BLaER1 (cell line): ENCODE measurements at regions not wholly inside any gene's neighbourhood (a gene's known extent, or its start where the extent isn't known, plus 50 kb on each side); places are given as distances from the start of the nearest gene placed in this dataset.

Experiments used
- H3K27ac ChIP-seq: shearing (Covaris generic); formaldehyde crosslinking; 2 replicates; pipeline ENCODE4 v1.8.1; 2022
- H3K27me3 ChIP-seq: shearing (Covaris generic); formaldehyde crosslinking; 2 replicates; pipeline ENCODE4 v1.8.1; 2022
- H3K36me3 ChIP-seq: shearing (Covaris generic); formaldehyde crosslinking; 2 replicates; pipeline ENCODE4 v1.8.1; 2022
- H3K4me1 ChIP-seq: shearing (Covaris generic); formaldehyde crosslinking; 2 replicates; pipeline ENCODE4 v1.8.1; 2022
- H3K4me2 ChIP-seq: shearing (Covaris generic); formaldehyde crosslinking; 2 replicates; pipeline ENCODE4 v1.8.1; 2022
- H3K4me3 ChIP-seq: shearing (Covaris generic); formaldehyde crosslinking; 2 replicates; pipeline ENCODE4 v1.8.1; 2022
- H3K9ac ChIP-seq: shearing (Covaris generic); formaldehyde crosslinking; 2 replicates; pipeline ENCODE4 v1.8.1; 2022
- H3K9me3 ChIP-seq: shearing (Covaris generic); formaldehyde crosslinking; 2 replicates; pipeline ENCODE4 v1.8.1; 2022
- H4K20me1 ChIP-seq: shearing (Covaris generic); formaldehyde crosslinking; 2 replicates; pipeline ENCODE4 v1.8.1; 2022
- Cebpa-rat ChIP-seq: shearing (Covaris generic); IDR thresholded peaks from 2 replicates; pipeline ENCODE4 v1.8.1; 2022

DNA sequence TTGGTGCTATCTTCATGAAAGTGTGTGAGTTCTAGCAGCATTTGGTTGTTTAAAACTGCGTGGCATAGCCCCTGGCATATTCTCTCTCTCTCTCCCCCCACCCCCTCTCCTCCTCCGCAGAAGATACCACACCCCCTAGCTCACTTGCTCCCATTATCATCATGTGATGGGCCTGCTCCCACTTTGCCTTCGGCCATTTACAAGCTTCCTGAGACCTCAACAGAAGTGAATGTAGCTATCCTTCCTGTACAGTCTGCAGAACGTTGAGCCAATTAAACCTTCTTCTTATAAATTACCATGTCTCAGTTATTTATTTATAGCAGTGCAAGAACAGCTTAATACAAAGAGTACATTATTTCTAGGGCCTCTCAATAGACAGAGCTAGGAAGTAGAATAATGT, 1032.5 kb upstream of the CADM2 start:
- Histone ChIP-seq H3K4me1 (no peaks in the 10 kb centered on the region), H3K4me3 (no peak overlapping the region), H3K27me3 (no peaks in the 10 kb centered on the region), H3K9me3 (peaks cover 33% of the 10 kb centered on the region), H3K27ac (no peak overlapping the region), H4K20me1 (no peaks in the 10 kb centered on the region), H3K36me3 (no peaks in the 10 kb centered on the region), H3K9ac (no peak overlapping the region), H3K4me2 (no peak overlapping the region)
- no peak for TF ChIP-seq Cebpa-rat

DNA sequence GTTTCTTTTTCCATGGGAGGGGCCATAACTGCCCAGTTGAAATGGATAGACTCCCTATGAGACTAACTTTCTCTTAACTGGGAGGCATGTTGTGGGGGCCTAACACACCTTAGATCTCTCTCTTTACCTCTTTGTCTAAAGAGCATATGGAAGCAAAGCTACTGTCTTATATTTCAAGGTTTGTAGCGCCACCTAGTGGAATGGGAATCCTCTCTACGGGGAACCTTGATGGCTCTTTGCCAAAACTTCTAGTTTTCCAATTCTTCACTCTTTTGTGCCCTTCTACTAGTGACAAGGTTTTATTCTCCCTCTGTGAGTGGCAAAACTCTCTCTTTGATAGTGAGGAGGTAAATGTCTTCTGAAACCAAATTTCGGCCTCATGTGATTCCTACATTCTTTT, 1030.4 kb upstream of the CADM2 start:
- H3K4me3 ChIP-seq: no peak overlapping the region
- TF ChIP-seq Cebpa-rat: no peak
- peaks cover 33% of the 10 kb centered on the region for H3K9me3 ChIP-seq
- H3K27ac ChIP-seq: no peak overlapping the region
- no peaks in the 10 kb centered on the region for H3K27me3 ChIP-seq
- no peak overlapping the region for H3K9ac ChIP-seq
- H3K36me3 ChIP-seq: no peaks in the 10 kb centered on the region
- no peak overlapping the region for H3K4me2 ChIP-seq
- H3K4me1 ChIP-seq: no peaks in the 10 kb centered on the region
- H4K20me1 ChIP-seq: no peaks in the 10 kb centered on the region

DNA sequence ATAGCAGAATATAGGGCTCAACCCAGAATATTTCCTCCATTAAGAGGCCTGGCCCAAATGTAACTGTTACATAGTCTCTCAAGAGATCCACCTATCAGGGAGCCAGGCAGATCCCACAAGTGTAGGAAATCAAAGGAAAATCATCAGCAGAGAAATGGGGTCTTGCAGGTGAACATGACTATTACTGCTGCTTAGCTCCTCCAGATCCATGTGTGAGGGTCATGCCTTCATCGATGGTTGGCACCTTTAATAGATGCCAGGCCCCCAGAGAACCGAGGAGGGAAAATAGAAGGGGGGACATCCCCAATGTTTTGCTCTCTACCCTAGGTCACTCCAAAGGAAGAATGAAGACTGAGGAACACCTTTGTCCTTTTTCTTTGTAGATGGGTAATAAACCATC, 1029.9 kb upstream of the CADM2 start:
- Histone ChIP-seq H3K27ac (no peak overlapping the region), H4K20me1 (no peaks in the 10 kb centered on the region), H3K9me3 (peaks cover 33% of the 10 kb centered on the region), H3K27me3 (no peaks in the 10 kb centered on the region), H3K9ac (no peak overlapping the region), H3K4me3 (no peak overlapping the region; the same call in 1 of the 2 replicates), H3K4me2 (no peak overlapping the region), H3K36me3 (no peaks in the 10 kb centered on the region), H3K4me1 (no peaks in the 10 kb centered on the region)
- no peak for TF ChIP-seq Cebpa-rat

DNA sequence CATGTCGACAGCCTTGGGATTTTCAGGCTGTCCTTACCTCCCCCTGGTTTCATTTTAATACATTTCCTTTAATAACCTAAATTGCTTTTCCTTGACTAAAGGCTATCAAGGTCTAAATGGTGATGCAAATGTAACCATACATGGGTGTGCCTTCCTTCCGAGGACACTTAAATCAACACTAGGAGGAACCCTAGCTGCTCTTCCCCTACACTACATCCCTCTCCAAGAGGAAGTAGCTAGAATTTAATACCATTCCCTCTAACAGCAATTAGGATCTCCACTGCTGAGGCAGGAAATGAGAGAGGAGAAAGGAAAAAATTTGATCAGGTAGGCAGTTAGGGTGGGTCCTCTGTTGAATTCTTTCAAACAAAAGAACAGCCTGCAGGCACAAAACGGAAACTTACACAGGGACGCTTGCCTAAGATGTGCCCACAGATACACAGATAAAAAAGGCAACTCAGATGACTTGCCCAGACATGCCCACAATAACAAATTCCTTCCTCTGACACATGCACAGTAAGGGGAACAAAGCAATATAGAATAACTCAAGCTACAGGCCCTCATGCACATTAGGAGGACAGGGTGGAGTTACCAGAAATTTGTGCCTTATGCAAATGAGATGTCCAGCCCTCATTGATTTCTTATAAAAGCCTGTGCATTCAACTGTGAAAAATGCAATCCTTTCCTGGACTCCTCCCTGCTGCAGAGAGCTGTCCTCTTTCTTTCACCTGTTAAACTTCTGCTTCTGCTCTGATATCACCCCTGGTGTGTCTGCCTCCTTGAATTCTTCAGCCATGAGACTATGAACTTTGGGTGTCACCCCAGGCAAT, 1024.4 kb upstream of the CADM2 start:
- peak overlapping the region; percentile 34; the same call in 1 of the 2 replicates for H3K4me2 ChIP-seq
- TF ChIP-seq Cebpa-rat: no peak
- no peak overlapping the region for H3K4me3 ChIP-seq
- no peaks in the 10 kb centered on the region for H3K36me3 ChIP-seq
- H3K27ac ChIP-seq: peak overlapping the region; percentile 55
- peaks cover 10% of the 10 kb centered on the region; the same call in 1 of the 2 replicates for H3K4me1 ChIP-seq
- no peaks in the 10 kb centered on the region for H3K27me3 ChIP-seq
- no peaks in the 10 kb centered on the region for H4K20me1 ChIP-seq
- peaks cover 13% of the 10 kb centered on the region for H3K9me3 ChIP-seq
- no peak overlapping the region for H3K9ac ChIP-seq

DNA sequence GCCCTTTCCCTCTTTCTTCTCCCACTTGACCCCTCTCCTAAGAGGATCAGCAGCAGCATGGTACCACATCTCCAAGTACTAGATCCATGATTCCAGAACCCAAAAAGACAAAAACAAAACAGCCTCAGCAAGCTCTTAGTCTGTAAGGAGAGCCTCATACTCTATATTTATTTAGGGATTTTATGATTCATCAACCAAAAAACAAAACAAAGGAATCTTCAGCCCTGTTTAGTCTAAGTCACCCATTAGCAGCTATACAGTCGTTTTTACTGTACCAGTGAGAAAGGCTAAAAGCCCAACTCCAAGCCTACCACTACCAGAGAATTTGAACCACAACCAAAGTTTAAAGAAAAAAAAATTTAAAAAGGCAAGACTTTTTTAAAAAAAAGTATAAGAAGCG, 1020.3 kb upstream of the CADM2 start:
- peaks cover 10% of the 10 kb centered on the region; the same call in 1 of the 2 replicates for H3K4me1 ChIP-seq

DNA sequence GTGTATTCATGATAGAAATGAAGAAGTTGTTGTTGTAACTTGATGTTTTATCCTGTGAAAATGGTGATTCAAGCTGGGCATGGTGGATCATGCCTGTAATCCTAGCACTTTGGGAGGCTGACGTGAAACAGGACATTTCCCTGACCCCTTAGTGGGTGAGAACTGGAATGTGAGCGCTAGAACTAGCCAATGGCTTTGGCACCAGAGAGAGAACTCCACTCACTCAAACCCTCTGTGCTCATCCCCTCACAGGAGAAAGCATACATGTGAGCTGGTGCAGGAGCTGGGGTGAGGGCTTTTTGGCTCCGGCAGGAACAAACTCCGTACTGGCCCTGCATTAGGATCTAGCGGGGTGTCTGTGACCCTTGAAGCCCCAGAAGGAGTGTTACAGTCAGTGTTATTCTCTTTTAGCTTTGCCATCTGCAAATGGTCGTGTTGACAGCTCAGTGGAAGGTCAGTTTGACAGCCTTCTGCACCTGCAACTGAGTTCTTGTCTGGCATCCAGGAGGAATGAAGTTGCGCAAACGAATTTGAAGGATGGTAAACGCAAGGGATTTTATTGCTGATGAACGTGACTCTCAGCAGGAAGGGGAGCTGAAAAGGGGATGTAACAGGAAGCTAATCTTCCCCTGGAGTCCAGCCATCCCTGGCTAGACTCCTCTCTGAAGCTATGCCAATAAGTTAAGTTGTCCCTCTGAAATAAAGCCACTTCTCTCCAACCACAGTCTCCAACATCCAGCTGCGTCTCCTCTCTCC, 1016.6 kb upstream of the CADM2 start:
- no peaks in the 10 kb centered on the region for H3K36me3 ChIP-seq
- no peak overlapping the region for H3K4me2 ChIP-seq
- H3K27me3 ChIP-seq: no peaks in the 10 kb centered on the region
- H4K20me1 ChIP-seq: no peaks in the 10 kb centered on the region
- H3K27ac ChIP-seq: no peak overlapping the region
- no peak overlapping the region for H3K4me3 ChIP-seq
- no peak for TF ChIP-seq Cebpa-rat
- H3K4me1 ChIP-seq: no peaks in the 10 kb centered on the region
- no peaks in the 10 kb centered on the region for H3K9me3 ChIP-seq
- no peak overlapping the region for H3K9ac ChIP-seq

More for the DNA sequence above, 1020.3 kb upstream of the CADM2 start:
- Histone ChIP-seq H3K9ac (no peak overlapping the region), H3K27ac (no peak overlapping the region), H3K36me3 (no peaks in the 10 kb centered on the region), H3K4me3 (no peak overlapping the region), H3K27me3 (no peaks in the 10 kb centered on the region), H4K20me1 (no peaks in the 10 kb centered on the region), H3K4me2 (no peak overlapping the region), H3K9me3 (no peaks in the 10 kb centered on the region)
- TF ChIP-seq Cebpa-rat: no peak

DNA sequence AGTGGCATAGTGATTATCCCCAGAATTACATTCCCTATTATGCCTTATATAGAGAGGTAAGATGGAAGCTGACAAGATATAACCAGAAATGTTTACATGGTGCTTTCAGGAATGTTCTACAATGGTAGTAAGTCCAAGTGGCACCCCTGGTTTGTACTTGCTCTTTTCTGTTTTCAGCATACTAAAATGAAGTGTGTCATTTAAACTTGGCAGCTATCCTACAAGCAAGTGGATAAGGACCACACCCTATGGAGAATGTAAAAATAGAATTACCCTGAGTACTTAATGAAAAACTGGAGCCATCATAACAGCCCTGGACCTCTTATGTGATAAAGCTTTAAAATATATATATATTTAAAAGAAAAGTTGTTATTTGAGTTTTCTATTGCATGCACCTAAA, 1012.7 kb upstream of the CADM2 start:
- no peak for TF ChIP-seq Cebpa-rat
- no peaks in the 10 kb centered on the region for H4K20me1 ChIP-seq
- H3K9me3 ChIP-seq: no peaks in the 10 kb centered on the region
- no peaks in the 10 kb centered on the region for H3K4me1 ChIP-seq
- H3K27ac ChIP-seq: no peak overlapping the region
- H3K4me3 ChIP-seq: no peak overlapping the region
- no peaks in the 10 kb centered on the region for H3K27me3 ChIP-seq
- no peak overlapping the region for H3K4me2 ChIP-seq
- H3K36me3 ChIP-seq: no peaks in the 10 kb centered on the region
- no peak overlapping the region for H3K9ac ChIP-seq

DNA sequence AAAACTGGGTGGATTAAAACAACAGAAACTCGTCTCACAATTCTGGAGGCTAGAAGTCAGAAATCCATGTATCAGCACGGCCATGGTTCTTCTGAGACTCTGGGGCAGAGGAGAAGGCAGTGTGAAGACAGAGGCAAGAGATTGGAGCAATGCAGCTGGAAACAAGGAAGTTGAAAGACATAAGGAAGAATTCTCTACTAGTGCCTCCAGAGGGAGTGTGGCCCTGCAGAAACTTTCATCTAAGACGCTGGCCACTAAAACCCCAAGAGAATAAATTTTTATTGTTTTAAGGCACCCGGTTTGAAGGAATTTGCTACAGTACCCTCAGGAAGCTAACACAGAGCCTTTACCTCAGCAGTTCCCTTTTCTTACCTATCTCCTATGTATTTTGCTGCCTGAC, 1012.2 kb upstream of the CADM2 start:
- H4K20me1 ChIP-seq: no peaks in the 10 kb centered on the region
- no peak for TF ChIP-seq Cebpa-rat
- no peak overlapping the region for H3K4me3 ChIP-seq
- H3K9me3 ChIP-seq: no peaks in the 10 kb centered on the region
- no peaks in the 10 kb centered on the region for H3K4me1 ChIP-seq
- H3K36me3 ChIP-seq: no peaks in the 10 kb centered on the region
- no peaks in the 10 kb centered on the region for H3K27me3 ChIP-seq
- no peak overlapping the region for H3K27ac ChIP-seq
- no peak overlapping the region for H3K9ac ChIP-seq
- no peak overlapping the region for H3K4me2 ChIP-seq

DNA sequence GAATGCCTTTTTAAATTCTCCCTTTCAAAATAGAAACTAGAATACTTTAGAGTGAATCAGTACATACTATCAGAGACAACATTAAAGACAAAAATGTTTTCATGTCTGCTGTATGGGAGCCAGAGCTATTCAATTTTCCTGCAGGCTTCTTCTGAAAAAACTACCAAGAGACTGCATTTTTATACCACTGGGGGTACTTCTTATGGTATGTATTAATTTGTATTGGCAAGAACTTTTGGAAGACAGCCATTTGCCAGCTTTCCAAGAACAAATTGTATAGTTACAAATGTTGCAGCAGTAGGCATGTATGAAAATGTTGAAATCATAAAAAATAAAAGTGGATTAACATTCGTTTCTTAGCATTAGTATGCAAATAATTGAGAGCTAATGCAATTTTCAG, 1010.0 kb upstream of the CADM2 start:
- H3K9me3 ChIP-seq: no peaks in the 10 kb centered on the region
- H3K36me3 ChIP-seq: no peaks in the 10 kb centered on the region
- no peak overlapping the region for H3K4me3 ChIP-seq
- no peaks in the 10 kb centered on the region for H4K20me1 ChIP-seq
- no peak overlapping the region for H3K4me2 ChIP-seq
- no peak for TF ChIP-seq Cebpa-rat
- no peaks in the 10 kb centered on the region for H3K4me1 ChIP-seq
- no peak overlapping the region for H3K9ac ChIP-seq
- no peak overlapping the region for H3K27ac ChIP-seq
- H3K27me3 ChIP-seq: no peaks in the 10 kb centered on the region

DNA sequence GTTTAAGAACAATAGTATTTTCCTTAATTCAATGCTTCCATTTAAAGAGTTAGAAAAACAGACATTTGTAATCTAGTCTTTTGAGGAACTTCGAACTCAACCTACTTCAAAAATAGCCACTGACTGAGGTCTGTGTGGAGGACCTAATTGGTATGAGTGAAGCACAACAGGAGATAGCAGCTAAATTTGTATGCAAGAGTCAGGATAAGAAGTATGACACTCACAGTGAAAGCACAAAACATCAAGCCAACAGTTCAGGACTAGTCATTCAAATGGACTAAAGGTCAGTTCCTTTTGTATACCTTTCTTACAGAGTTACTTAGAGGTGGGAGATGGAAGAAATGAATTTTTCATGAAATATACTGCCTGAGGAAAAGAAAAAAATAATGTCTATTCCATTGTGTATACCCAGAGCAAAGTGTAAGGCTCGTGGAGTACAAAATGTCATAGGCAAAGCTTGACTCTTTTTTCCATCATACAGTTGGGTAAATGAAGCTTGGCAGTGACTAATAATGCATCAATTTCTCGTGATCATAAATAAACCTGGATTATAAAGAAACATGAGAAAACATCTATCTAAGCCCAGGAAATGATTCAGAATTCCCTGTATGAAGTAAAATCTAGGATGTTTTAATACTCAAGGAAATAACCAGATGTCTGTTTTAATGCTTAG, 1005.2 kb upstream of the CADM2 start:
- Histone ChIP-seq H3K9me3 (no peaks in the 10 kb centered on the region), H3K27ac (no peak overlapping the region), H3K36me3 (no peaks in the 10 kb centered on the region), H3K4me1 (no peaks in the 10 kb centered on the region), H3K4me3 (no peak overlapping the region), H3K9ac (no peak overlapping the region), H3K27me3 (no peaks in the 10 kb centered on the region), H4K20me1 (no peaks in the 10 kb centered on the region), H3K4me2 (no peak overlapping the region)
- TF ChIP-seq Cebpa-rat: no peak
